H9 (cell line): ENCODE measurements at regions not wholly inside any gene's neighbourhood (a gene's known extent, or its start where the extent isn't known, plus 50 kb on each side); places are given as distances from the start of the nearest gene placed in this dataset.
A peak's percentile ranks its signal among the peaks of the same experiment; 100 is the strongest.

Experiments
- DNase-seq: peaks from one replicate; pipeline ENCODE4 v3.0.0-alpha.2; 2017
- H2AFZ ChIP-seq: one replicate; pipeline ENCODE4 v1.6.1; 2013; ENCODE audit warnings: mild to moderate bottlenecking, low read length, control low read depth, moderate library complexity
- H2AK5ac ChIP-seq: 2 replicates; pipeline ENCODE4 v1.6.1; 2013; ENCODE audit warnings: low read length, control low read depth, mixed read lengths; ENCODE audit not compliant: insufficient read length
- H2BK120ac ChIP-seq: one replicate; pipeline ENCODE4 v1.6.1; 2013; ENCODE audit warnings: low read depth, mild to moderate bottlenecking, low read length, control low read depth, inconsistent platforms; ENCODE audit not compliant: poor library complexity, severe bottlenecking
- H2BK12ac ChIP-seq: 2 replicates; pipeline ENCODE4 v1.6.1; 2013; ENCODE audit warnings: low read length, control low read depth, mixed read lengths, low read depth; ENCODE audit not compliant: insufficient read length
- H2BK15ac ChIP-seq: 2 replicates; pipeline ENCODE4 v1.6.1; 2013; ENCODE audit warnings: low read depth, low read length, control low read depth
- H2BK20ac ChIP-seq: one replicate; pipeline ENCODE4 v1.6.1; 2013; ENCODE audit warnings: low read depth, mild to moderate bottlenecking, low read length, control low read depth, inconsistent platforms; ENCODE audit not compliant: poor library complexity, severe bottlenecking
- H2BK5ac ChIP-seq: 2 replicates; pipeline ENCODE4 v1.6.1; 2013; ENCODE audit warnings: low read length, control low read depth, mixed read lengths; ENCODE audit not compliant: insufficient read length
- H3K14ac ChIP-seq: 2 replicates; pipeline ENCODE4 v1.6.1; 2013; ENCODE audit warnings: low read length, control low read depth; ENCODE audit not compliant: insufficient read depth
- H3K18ac ChIP-seq: 2 replicates; pipeline ENCODE4 v1.6.1; 2013; ENCODE audit warnings: low read depth, mild to moderate bottlenecking, mixed read lengths, low read length, control low read depth; ENCODE audit not compliant: insufficient read length
- H3K23ac ChIP-seq: 2 replicates; pipeline ENCODE4 v1.6.1; 2013; ENCODE audit warnings: low read length, control low read depth, mixed read lengths, low read depth; ENCODE audit not compliant: insufficient read length
- H3K23me2 ChIP-seq: 2 replicates; pipeline ENCODE4 v1.6.1; 2013; ENCODE audit warnings: low read depth, mild to moderate bottlenecking, mixed read lengths, low read length, control low read depth; ENCODE audit not compliant: insufficient read length, poor library complexity, severe bottlenecking
- H3K27ac ChIP-seq: 2 replicates; pipeline ENCODE4 v1.5.1; 2013; ENCODE audit warnings: low read length, control low read depth, mixed read lengths, low read depth; ENCODE audit not compliant: insufficient read length
- H3K27me3 ChIP-seq: 2 replicates; pipeline ENCODE4 v1.6.1; 2013; ENCODE audit warnings: low read length, control low read depth, inconsistent platforms; ENCODE audit not compliant: insufficient read depth
- H3K4ac ChIP-seq: 2 replicates; pipeline ENCODE4 v1.6.1; 2013; ENCODE audit warnings: low read depth, mild to moderate bottlenecking, control low read depth, inconsistent platforms, low read length, moderate library complexity
- H3K4me1 ChIP-seq: 2 replicates; pipeline ENCODE4 v1.6.1; 2013; ENCODE audit warnings: low read length, control low read depth, inconsistent platforms; ENCODE audit not compliant: insufficient read depth
- H3K4me2 ChIP-seq: 2 replicates; pipeline ENCODE4 v1.6.1; 2013; ENCODE audit warnings: low read length, control low read depth, mixed read lengths; ENCODE audit not compliant: insufficient read length, insufficient read depth
- H3K56ac ChIP-seq: 2 replicates; pipeline ENCODE4 v1.6.1; 2013; ENCODE audit warnings: low read depth, mild to moderate bottlenecking, mixed read lengths, low read length, control low read depth; ENCODE audit not compliant: insufficient read length
- H3K79me1 ChIP-seq: 2 replicates; pipeline ENCODE4 v1.6.1; 2013; ENCODE audit warnings: low read depth, mild to moderate bottlenecking, moderate library complexity, low read length, control low read depth, inconsistent platforms; ENCODE audit not compliant: insufficient read depth, poor library complexity, severe bottlenecking
- H3K79me2 ChIP-seq: 2 replicates; pipeline ENCODE4 v1.6.1; 2013; ENCODE audit warnings: low read length, control low read depth, inconsistent platforms; ENCODE audit not compliant: insufficient read depth
- H3K9ac ChIP-seq: 2 replicates; pipeline ENCODE4 v1.6.1; 2013; ENCODE audit warnings: low read length, control low read depth, mixed read lengths; ENCODE audit not compliant: insufficient read length; ENCODE audit errors: extremely low read depth
- H3K9me3 ChIP-seq: one replicate; pipeline ENCODE4 v1.6.1; 2013; ENCODE audit warnings: low read depth, low read length, inconsistent platforms; ENCODE audit not compliant: control insufficient read depth
- H3T11ph ChIP-seq: one replicate; pipeline ENCODE4 v1.6.1; 2013; ENCODE audit warnings: mild to moderate bottlenecking, low read length, control low read depth, inconsistent platforms
- H4K20me1 ChIP-seq: one replicate; pipeline ENCODE4 v1.6.1; 2013; ENCODE audit not compliant: control insufficient read depth, insufficient read length, insufficient read depth
- H4K5ac ChIP-seq: 2 replicates; pipeline ENCODE4 v1.6.1; 2013; ENCODE audit warnings: low read depth, mild to moderate bottlenecking, mixed read lengths, low read length, control low read depth; ENCODE audit not compliant: insufficient read length
- H4K8ac ChIP-seq: replicated peaks from 2 replicates; pipeline ENCODE4 v1.6.1; 2013; ENCODE audit warnings: low read length, control low read depth, mixed read lengths, low read depth; ENCODE audit not compliant: insufficient read length
- H4K91ac ChIP-seq: 2 replicates; pipeline ENCODE4 v1.6.1; 2013; ENCODE audit warnings: low read depth, mild to moderate bottlenecking, moderate library complexity, mixed read lengths, low read length, control low read depth; ENCODE audit not compliant: insufficient read length
- H3K27ac Mint-ChIP-seq, 3 experiments: 2 replicates in 2 of 3; 3 replicates in 1 of 3; pipeline ENCODE4 v1.8.0; 2020 to 2021; ENCODE audit warnings: mixed read lengths in 3 of 3, mild to moderate bottlenecking in 1 of 3, moderate library complexity in 1 of 3
- H3K27me3 Mint-ChIP-seq: 2 replicates; pipeline ENCODE4 v1.8.0; 2021; ENCODE audit warnings: low read depth, mild to moderate bottlenecking, moderate library complexity, mixed read lengths
- H3K36me3 Mint-ChIP-seq, 3 experiments: 2 replicates in 2 of 3; 3 replicates in 1 of 3; pipeline ENCODE4 v1.8.0; 2020 to 2021; ENCODE audit warnings: low read depth in 3 of 3, mixed read lengths in 3 of 3; ENCODE audit not compliant: insufficient read depth in 1 of 3
- H3K4me1 Mint-ChIP-seq, 2 experiments: 2 replicates each; pipeline ENCODE4 v1.8.0; 2020; ENCODE audit warnings: mixed read lengths in 2 of 2
- H3K4me3 Mint-ChIP-seq, 2 experiments: 2 replicates in 1 of 2; 3 replicates in 1 of 2; pipeline ENCODE4 v1.8.0; 2020 to 2021; ENCODE audit warnings: mild to moderate bottlenecking in 2 of 2, mixed read lengths in 2 of 2, moderate library complexity in 1 of 2
- H3K9me3 Mint-ChIP-seq, 2 experiments: 2 replicates in 1 of 2; 3 replicates in 1 of 2; pipeline ENCODE4 v1.8.0; 2020; ENCODE audit warnings: mild to moderate bottlenecking in 2 of 2, mixed read lengths in 2 of 2, moderate library complexity in 1 of 2
- WGBS: extraction: QIAGEN DNeasy Blood & Tissue Kit; methylation state at CpG from one replicate; pipeline ENCODE4 v1.1.7; 2013; ENCODE audit warnings: missing lambda C conversion rate, low lambda C conversion rate, mixed read lengths; ENCODE audit not compliant: insufficient read length; ENCODE audit errors: extremely low coverage; 5-methylcytosine and 5-hydroxymethylcytosine counted together
- TF ChIP-seq, protein P1 (sequence below): fragments of 200-600 bp; sonication (generic); conservative IDR thresholded peaks from 3 replicates; pipeline ENCODE4 v1.8.0; 2021; ENCODE audit warnings: antibody characterized with exemption, mild to moderate bottlenecking

DNA sequence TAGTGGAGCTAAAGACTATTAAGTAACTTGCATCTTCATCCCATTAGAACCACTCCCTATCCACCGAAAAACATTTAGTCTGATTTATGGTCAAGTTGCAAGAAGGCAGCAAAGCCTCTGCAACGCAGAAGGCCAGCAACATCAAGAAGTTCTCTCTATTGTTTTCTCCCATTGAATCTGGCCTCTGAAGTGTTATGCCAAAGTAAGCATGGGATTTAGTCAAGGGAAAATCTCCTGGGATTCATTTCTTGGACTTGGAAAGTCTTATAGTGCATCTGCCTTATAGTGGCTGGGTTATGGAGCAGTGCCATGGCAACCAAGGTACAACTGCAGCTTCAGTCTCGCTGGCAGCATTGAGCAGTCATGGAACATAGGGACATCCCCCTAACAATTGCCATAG lies 87.7 kb upstream of the KRR1 start:
- Histone ChIP-seq H3K79me1 (no peaks in the 10 kb centered on the region), H3K4ac (no peak overlapping the region), H4K91ac (no peak overlapping the region), H2BK20ac (peak overlapping the region; percentile 96), H3K9me3 (no peaks in the 10 kb centered on the region), H3K56ac (no peak overlapping the region), H2BK12ac (no peak overlapping the region), H4K5ac (no peak overlapping the region), H2BK15ac (no peak overlapping the region), H2BK5ac (no peak overlapping the region), H4K8ac (no peak overlapping the region), H3K27me3 (no peaks in the 10 kb centered on the region), H3T11ph (no peak overlapping the region), H3K27ac (no peak overlapping the region), H2AFZ (no peak overlapping the region), H2BK120ac (no peak overlapping the region), H2AK5ac (no peak overlapping the region), H3K4me1 (no peaks in the 10 kb centered on the region), H3K23me2 (no peaks in the 10 kb centered on the region), H4K20me1 (no peaks in the 10 kb centered on the region), H3K14ac (no peak overlapping the region), H3K4me2 (no peak overlapping the region), H3K9ac (no peak overlapping the region), H3K23ac (no peak overlapping the region), H3K18ac (no peak overlapping the region), H3K79me2 (no peaks in the 10 kb centered on the region)
- no peaks in the 10 kb centered on the region; a peak in 1 of 5 replicates for H3K9me3 Mint-ChIP-seq
- peaks cover 2 to 3% of the 10 kb centered on the region in 2 experiments; a peak in 3 of 4 replicates for H3K4me1 Mint-ChIP-seq
- no peak overlapping the region for H3K4me3 Mint-ChIP-seq
- H3K27ac Mint-ChIP-seq: no peak overlapping the region
- H3K27me3 Mint-ChIP-seq: no peaks in the 10 kb centered on the region; the same call in 1 of the 2 replicates
- no peaks in the 10 kb centered on the region for H3K36me3 Mint-ChIP-seq
- TF ChIP-seq, protein P1, sequence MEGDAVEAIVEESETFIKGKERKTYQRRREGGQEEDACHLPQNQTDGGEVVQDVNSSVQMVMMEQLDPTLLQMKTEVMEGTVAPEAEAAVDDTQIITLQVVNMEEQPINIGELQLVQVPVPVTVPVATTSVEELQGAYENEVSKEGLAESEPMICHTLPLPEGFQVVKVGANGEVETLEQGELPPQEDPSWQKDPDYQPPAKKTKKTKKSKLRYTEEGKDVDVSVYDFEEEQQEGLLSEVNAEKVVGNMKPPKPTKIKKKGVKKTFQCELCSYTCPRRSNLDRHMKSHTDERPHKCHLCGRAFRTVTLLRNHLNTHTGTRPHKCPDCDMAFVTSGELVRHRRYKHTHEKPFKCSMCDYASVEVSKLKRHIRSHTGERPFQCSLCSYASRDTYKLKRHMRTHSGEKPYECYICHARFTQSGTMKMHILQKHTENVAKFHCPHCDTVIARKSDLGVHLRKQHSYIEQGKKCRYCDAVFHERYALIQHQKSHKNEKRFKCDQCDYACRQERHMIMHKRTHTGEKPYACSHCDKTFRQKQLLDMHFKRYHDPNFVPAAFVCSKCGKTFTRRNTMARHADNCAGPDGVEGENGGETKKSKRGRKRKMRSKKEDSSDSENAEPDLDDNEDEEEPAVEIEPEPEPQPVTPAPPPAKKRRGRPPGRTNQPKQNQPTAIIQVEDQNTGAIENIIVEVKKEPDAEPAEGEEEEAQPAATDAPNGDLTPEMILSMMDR: no peak
- WGBS: no CpG with 5 or more reads among the region's 3 CpGs
- DNase-seq: no peak
